ENCODE measurements at regions not wholly inside any gene's neighbourhood (a gene's known extent, or its start where the extent isn't known, plus 50 kb on each side); places are given as distances from the start of the nearest gene placed in this dataset.

DNA sequence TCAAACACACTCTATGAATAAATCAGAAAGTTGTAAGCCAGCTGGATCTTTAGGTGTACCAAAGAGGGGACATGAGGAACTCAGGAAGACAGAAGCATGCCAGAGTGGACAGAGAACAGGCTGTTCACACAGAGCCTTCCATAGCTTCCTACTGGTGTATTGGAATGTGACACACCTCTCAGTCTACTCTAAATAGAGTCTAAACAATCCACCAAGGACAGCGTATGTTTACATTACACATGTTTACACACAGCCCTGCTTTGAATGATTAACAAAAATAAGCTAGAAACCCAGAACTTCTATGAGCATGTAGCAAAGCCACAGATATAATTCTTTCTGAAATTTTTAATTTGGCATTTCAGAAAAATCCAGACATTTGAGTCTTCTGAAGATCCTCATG lies 1279.0 kb upstream of the CDH8 start:
- TF ChIP-seq POLR2AphosphoS5 (IDR thresholded peaks at IDR 0.05; ENCODE audit: low read depth) = no peak
- TF ChIP-seq, protein P1, sequence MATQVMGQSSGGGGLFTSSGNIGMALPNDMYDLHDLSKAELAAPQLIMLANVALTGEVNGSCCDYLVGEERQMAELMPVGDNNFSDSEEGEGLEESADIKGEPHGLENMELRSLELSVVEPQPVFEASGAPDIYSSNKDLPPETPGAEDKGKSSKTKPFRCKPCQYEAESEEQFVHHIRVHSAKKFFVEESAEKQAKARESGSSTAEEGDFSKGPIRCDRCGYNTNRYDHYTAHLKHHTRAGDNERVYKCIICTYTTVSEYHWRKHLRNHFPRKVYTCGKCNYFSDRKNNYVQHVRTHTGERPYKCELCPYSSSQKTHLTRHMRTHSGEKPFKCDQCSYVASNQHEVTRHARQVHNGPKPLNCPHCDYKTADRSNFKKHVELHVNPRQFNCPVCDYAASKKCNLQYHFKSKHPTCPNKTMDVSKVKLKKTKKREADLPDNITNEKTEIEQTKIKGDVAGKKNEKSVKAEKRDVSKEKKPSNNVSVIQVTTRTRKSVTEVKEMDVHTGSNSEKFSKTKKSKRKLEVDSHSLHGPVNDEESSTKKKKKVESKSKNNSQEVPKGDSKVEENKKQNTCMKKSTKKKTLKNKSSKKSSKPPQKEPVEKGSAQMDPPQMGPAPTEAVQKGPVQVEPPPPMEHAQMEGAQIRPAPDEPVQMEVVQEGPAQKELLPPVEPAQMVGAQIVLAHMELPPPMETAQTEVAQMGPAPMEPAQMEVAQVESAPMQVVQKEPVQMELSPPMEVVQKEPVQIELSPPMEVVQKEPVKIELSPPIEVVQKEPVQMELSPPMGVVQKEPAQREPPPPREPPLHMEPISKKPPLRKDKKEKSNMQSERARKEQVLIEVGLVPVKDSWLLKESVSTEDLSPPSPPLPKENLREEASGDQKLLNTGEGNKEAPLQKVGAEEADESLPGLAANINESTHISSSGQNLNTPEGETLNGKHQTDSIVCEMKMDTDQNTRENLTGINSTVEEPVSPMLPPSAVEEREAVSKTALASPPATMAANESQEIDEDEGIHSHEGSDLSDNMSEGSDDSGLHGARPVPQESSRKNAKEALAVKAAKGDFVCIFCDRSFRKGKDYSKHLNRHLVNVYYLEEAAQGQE (IDR thresholded peaks at IDR 0.05; ENCODE audit: insufficient replicate concordance, low read depth) = no peak
- TF ChIP-seq, protein P2, sequence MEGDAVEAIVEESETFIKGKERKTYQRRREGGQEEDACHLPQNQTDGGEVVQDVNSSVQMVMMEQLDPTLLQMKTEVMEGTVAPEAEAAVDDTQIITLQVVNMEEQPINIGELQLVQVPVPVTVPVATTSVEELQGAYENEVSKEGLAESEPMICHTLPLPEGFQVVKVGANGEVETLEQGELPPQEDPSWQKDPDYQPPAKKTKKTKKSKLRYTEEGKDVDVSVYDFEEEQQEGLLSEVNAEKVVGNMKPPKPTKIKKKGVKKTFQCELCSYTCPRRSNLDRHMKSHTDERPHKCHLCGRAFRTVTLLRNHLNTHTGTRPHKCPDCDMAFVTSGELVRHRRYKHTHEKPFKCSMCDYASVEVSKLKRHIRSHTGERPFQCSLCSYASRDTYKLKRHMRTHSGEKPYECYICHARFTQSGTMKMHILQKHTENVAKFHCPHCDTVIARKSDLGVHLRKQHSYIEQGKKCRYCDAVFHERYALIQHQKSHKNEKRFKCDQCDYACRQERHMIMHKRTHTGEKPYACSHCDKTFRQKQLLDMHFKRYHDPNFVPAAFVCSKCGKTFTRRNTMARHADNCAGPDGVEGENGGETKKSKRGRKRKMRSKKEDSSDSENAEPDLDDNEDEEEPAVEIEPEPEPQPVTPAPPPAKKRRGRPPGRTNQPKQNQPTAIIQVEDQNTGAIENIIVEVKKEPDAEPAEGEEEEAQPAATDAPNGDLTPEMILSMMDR (IDR thresholded peaks at IDR 0.05; ENCODE audit: insufficient read depth, low read length) = no peak
- no peak for TF ChIP-seq GABPA (IDR thresholded peaks at IDR 0.05; ENCODE audit: low read depth)

All from HL-60 (cell line).